B cell (primary cell): ENCODE measurements at regions not wholly inside any gene's neighbourhood (a gene's known extent, or its start where the extent isn't known, plus 50 kb on each side); places are given as distances from the start of the nearest gene placed in this dataset.

Experiments
- ATAC-seq: fragments of 200-7000 bp; cut with Tn5 transposase; one replicate; pipeline ENCODE4 v1.10.0; 2021; ENCODE audit warnings: low read depth, mild to moderate bottlenecking, moderate number of reproducible peaks, moderate library complexity
- CTCF ChIA-PET: fragments of 350-600 bp; sonication (Branson Sonifier 250); formaldehyde crosslinking; loops from one replicate; lab custom pipeline; 2021; ENCODE audit warnings: antibody characterized with exemption, inconsistent platforms; lab: Charles Lee
- POLR2A ChIA-PET: fragments of 350-600 bp; sonication (Branson Sonifier 250); formaldehyde crosslinking; loops from one replicate; lab custom pipeline; 2021; ENCODE audit warnings: antibody characterized with exemption; lab: Charles Lee
- DNase-seq: peaks from one replicate; pipeline ENCODE4 v3.0.0; 2013
- H2AFZ ChIP-seq: 2 replicates; pipeline ENCODE4 v1.6.1; 2012; ENCODE audit warnings: mild to moderate bottlenecking, low read depth, low read length; ENCODE audit not compliant: insufficient read depth, poor library complexity, severe bottlenecking
- H3K27ac ChIP-seq, 2 donors: 1 replicate in 1 of 2; 2 replicates in 1 of 2; pipeline ENCODE4 v1.5.1; 2012 to 2013; ENCODE audit warnings: low read length in 2 of 2, mild to moderate bottlenecking in 2 of 2, moderate library complexity in 1 of 2
- H3K27me3 ChIP-seq, 4 experiments: fragments of 200-600 bp in 1 of 4; sonication (generic) in 1 of 4; replicated peaks in 1 of 4; 1 replicate in 2 of 4; 2 replicates in 2 of 4; pipeline versions ENCODE4 v1.6.1 to v1.7.0; 2013 to 2016; ENCODE audit warnings: low read length in 3 of 4, mild to moderate bottlenecking in 2 of 4, mixed read lengths in 1 of 4, moderate library complexity in 1 of 4; ENCODE audit not compliant: insufficient read depth in 4 of 4, control insufficient read depth in 3 of 4; ENCODE audit errors: control extremely low read depth in 1 of 4
- H3K36me3 ChIP-seq, 2 experiments: replicated peaks in 1 of 2; 1 replicate in 1 of 2; 2 replicates in 1 of 2; pipeline versions ENCODE4 v1.6.1 to v1.7.1; 2013; ENCODE audit warnings: low read length in 1 of 2; ENCODE audit not compliant: insufficient read depth in 2 of 2, control insufficient read depth in 1 of 2; ENCODE audit errors: control extremely low read depth in 1 of 2, extremely low read depth in 1 of 2
- H3K4me1 ChIP-seq, 2 donors: fragments of 200-600 bp in 1 of 2; sonication (generic) in 1 of 2; 1 replicate in 1 of 2; 2 replicates in 1 of 2; pipeline versions ENCODE4 v1.5.1 to v1.6.1; 2013 to 2017; ENCODE audit warnings: low read length in 2 of 2; ENCODE audit not compliant: control insufficient read depth in 2 of 2, insufficient read depth in 2 of 2
- H3K4me2 ChIP-seq: replicated peaks from 2 replicates; pipeline ENCODE3; 2012; ENCODE audit warnings: mild to moderate bottlenecking, low read depth, low read length; ENCODE audit not compliant: poor library complexity, severe bottlenecking
- H3K4me3 ChIP-seq, 5 experiments: fragments of 200-600 bp in 1 of 5; sonication (generic) in 1 of 5; 1 replicate in 3 of 5; 2 replicates in 2 of 5; pipeline versions ENCODE4 v1.5.1 to v1.7.0; 2011 to 2016; ENCODE audit warnings: low read length in 4 of 5, mild to moderate bottlenecking in 4 of 5, low read depth in 2 of 5, control low read depth in 1 of 5, moderate library complexity in 1 of 5; ENCODE audit not compliant: insufficient read depth in 1 of 5; ENCODE audit errors: control extremely low read depth in 1 of 5, extremely low read depth in 1 of 5
- H3K79me2 ChIP-seq: fragments of 200-600 bp; sonication (generic); one replicate; pipeline ENCODE4 v1.6.0; 2016; ENCODE audit warnings: low read length; ENCODE audit not compliant: control insufficient read depth, insufficient read depth
- H3K9ac ChIP-seq: fragments of 200-600 bp; sonication (generic); 2 replicates; pipeline ENCODE4 v1.6.1; 2017; ENCODE audit warnings: mild to moderate bottlenecking, low read length, moderate library complexity
- H3K9me3 ChIP-seq, 3 donors: one replicate each; pipeline versions ENCODE4 v1.6.1 to v1.7.1; 2013; ENCODE audit warnings: low read length in 2 of 3; ENCODE audit not compliant: control insufficient read depth in 2 of 3, insufficient read depth in 1 of 3; ENCODE audit errors: control extremely low read depth in 1 of 3
- H4K20me1 ChIP-seq: 2 replicates; pipeline ENCODE4 v1.6.0; 2012; ENCODE audit warnings: mild to moderate bottlenecking, low read length; ENCODE audit not compliant: insufficient read depth, control insufficient read depth, poor library complexity, severe bottlenecking
- H3K27ac Mint-ChIP-seq: one replicate; pipeline ENCODE4 v1.8.0; 2021; ENCODE audit warnings: mixed read lengths
- H3K27me3 Mint-ChIP-seq: one replicate; pipeline ENCODE4 v1.8.0; 2021; ENCODE audit warnings: mixed read lengths
- H3K4me1 Mint-ChIP-seq: one replicate; pipeline ENCODE4 v1.8.0; 2021; ENCODE audit warnings: mixed read lengths
- H3K4me3 Mint-ChIP-seq: one replicate; pipeline ENCODE4 v1.8.0; 2021; ENCODE audit warnings: mixed read lengths
- H3K9me3 Mint-ChIP-seq: one replicate; pipeline ENCODE4 v1.8.0; 2022; ENCODE audit warnings: mixed read lengths; ENCODE audit not compliant: insufficient read depth
- CTCF ChIP-seq: fragments of 200-600 bp; IDR thresholded peaks from one replicate; pipeline ENCODE4 v1.8.0; 2022; ENCODE audit warnings: antibody characterized with exemption, mild to moderate bottlenecking
- EZH2 ChIP-seq: IDR thresholded peaks from 2 replicates; pipeline ENCODE4 v1.6.1; 2012; ENCODE audit warnings: borderline replicate concordance, low read depth, mild to moderate bottlenecking, moderate library complexity, low read length; ENCODE audit not compliant: insufficient read depth, poor library complexity, severe bottlenecking
- WGBS: methylation state at CpG from one replicate; pipeline ENCODE4 v1.1.5; 2013; ENCODE audit warnings: missing lambda C conversion rate; ENCODE audit not compliant: insufficient coverage; 5-methylcytosine and 5-hydroxymethylcytosine counted together
- intact Hi-C: fragments of 100-400 bp; cut with micrococcal nuclease; formaldehyde crosslinking; loops from one replicate; pipeline ENCODE4 v1.10.0; 2022

- H3K27me3 Mint-ChIP-seq, result no peaks in the 10 kb centered on the region
- DNase-seq (no peak), ATAC-seq (no peak)
- H3K79me2 ChIP-seq, result no peaks in the 10 kb centered on the region
- peaks cover 0 to 3% (median 0%) of the 10 kb centered on the region in 3 donors for H3K9me3 ChIP-seq
- POLR2A ChIA-PET, result no interaction called here
- H3K27ac Mint-ChIP-seq, result no peak overlapping the region
- no peak overlapping the region for H3K4me3 ChIP-seq
- H3K4me1 ChIP-seq, result no peaks in the 10 kb centered on the region
- H3K4me1 Mint-ChIP-seq, result peaks cover 4% of the 10 kb centered on the region
- no peak overlapping the region for H3K4me2 ChIP-seq
- WGBS, result no CpG with 5 or more reads among the region's 3 CpGs
- H4K20me1 ChIP-seq, result no peaks in the 10 kb centered on the region
- intact Hi-C loops, result no loop called here
- H3K9me3 Mint-ChIP-seq, result no peaks in the 10 kb centered on the region
- CTCF ChIA-PET, result interaction anchor here (1.1 kb wide), 1 partner anchor 11 kb away, joined by 4 read pairs; no protein-coding TSS in a partner anchor
- H3K4me3 Mint-ChIP-seq, result no peak overlapping the region
- H3K27me3 ChIP-seq, result no peaks in the 10 kb centered on the region
- H3K27ac ChIP-seq, result no peak overlapping the region
- no peak for TF ChIP-seq CTCF
- TF ChIP-seq EZH2, result no peak
- no peaks in the 10 kb centered on the region for H3K36me3 ChIP-seq
- no peak overlapping the region for H2AFZ ChIP-seq
- no peak overlapping the region for H3K9ac ChIP-seq
Observed at GRCh38 chr12:93108985-93109384, 179.9 kb upstream of the EEA1 start.

DNA sequence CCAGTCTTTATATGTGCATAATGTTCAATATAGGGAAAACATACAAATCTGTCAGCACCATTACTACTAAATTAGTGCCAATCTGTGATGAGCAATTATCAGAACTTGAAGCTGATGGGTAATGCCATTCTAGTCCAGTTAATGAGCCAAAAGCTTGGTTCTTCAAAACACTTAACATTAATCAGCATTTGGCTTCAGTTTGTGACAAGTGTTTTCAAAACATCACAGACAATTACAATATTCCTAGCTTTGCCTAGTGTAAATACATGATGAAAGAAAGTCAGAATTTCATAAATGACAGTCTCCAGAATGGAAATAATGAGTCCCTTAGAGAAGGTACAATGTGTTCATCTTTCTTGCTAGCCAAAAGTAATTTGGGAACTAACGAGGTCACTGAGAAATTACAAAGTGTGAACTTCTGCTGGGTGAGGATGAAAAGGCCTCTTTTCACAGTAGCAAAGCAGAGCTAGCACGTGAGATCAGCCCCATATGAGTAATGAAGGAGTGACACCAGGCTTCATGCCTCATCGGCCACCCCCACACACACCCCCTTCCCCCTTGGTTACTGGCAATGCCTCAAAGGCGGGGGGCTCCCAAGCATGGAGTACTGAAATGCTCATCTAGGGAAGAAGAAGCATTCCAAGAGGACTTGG lies 180.6 kb upstream of the EEA1 start:
- no peaks in the 10 kb centered on the region for H4K20me1 ChIP-seq
- no peak overlapping the region for H3K4me3 ChIP-seq
- H3K27ac ChIP-seq, result no peak overlapping the region
- no peaks in the 10 kb centered on the region for H3K27me3 Mint-ChIP-seq
- peaks cover 4% of the 10 kb centered on the region for H3K4me1 Mint-ChIP-seq
- POLR2A ChIA-PET, result no interaction called here
- no peaks in the 10 kb centered on the region for H3K36me3 ChIP-seq
- DNase-seq (peak; percentile 15), ATAC-seq (peak; percentile 33)
- TF ChIP-seq CTCF (no peak), EZH2 (no peak)
- H3K9me3 ChIP-seq, result peaks cover 0 to 3% (median 0%) of the 10 kb centered on the region in 3 donors
- H3K9ac ChIP-seq, result no peak overlapping the region
- WGBS, result 60% methylated on average over 1 of the region's 4 CpGs
- no peak overlapping the region for H3K4me2 ChIP-seq
- CTCF ChIA-PET, result interaction anchor here (1.1 kb wide), 1 partner anchor 11 kb away, joined by 4 read pairs; no protein-coding TSS in a partner anchor
- no peak overlapping the region for H2AFZ ChIP-seq
- H3K9me3 Mint-ChIP-seq, result no peaks in the 10 kb centered on the region
- no peaks in the 10 kb centered on the region for H3K4me1 ChIP-seq
- H3K79me2 ChIP-seq, result no peaks in the 10 kb centered on the region
- peak overlapping the region; percentile 22 for H3K27ac Mint-ChIP-seq
- H3K27me3 ChIP-seq, result no peaks in the 10 kb centered on the region
- no peak overlapping the region for H3K4me3 Mint-ChIP-seq
- intact Hi-C loops, result no loop called here
